ENCODE measurements at regions not wholly inside any gene's neighbourhood (a gene's known extent, or its start where the extent isn't known, plus 50 kb on each side); places are given as distances from the start of the nearest gene placed in this dataset.

DNA sequence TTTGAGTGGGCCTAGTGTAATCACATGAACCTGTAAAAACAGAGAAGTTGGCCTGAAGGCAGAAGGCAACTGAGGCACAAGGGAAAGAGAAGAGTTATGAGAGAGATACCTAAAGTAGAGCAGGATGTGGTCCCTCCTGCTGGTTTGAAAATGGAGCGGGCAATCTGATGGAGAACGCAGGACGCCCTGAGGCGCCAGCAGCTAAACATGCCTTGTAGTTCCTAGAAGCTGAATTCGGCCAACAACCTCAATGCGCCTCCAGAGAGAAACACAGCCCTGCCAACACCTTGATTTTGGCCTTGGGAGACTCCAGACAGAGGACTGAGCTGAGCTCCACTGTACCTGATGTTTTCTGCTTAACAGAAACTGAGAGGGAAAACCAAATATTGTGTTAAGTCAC lies 469.9 kb downstream of the SOCS6 start:
- no peak for TF ChIP-seq TBL1XR1 (IDR thresholded peaks at IDR 0.05; ENCODE audit: borderline replicate concordance, low read length, partially characterized antibody)
- no peak for TF ChIP-seq ZFP41 (CRISPR knock-in tag; IDR thresholded peaks at IDR 0.05; ENCODE audit: borderline replicate concordance)
- TF ChIP-seq RNF2 (conservative IDR thresholded peaks at IDR 0.05; ENCODE audit: low read depth): no peak
- no peak for TF ChIP-seq MAFK (conservative IDR thresholded peaks at IDR 0.05 in 1 of 2, IDR thresholded peaks at IDR 0.05 in 1 of 2; ENCODE audit: low read length in 2 of 2)
- no peak for TF ChIP-seq ATF1 (CRISPR knock-in tag; IDR thresholded peaks at IDR 0.05)
- no peak for TF ChIP-seq JUND (CRISPR knock-in tag; IDR thresholded peaks at IDR 0.05)
- TF ChIP-seq ZNF274 (CRISPR knock-in tag; IDR thresholded peaks at IDR 0.05): no peak
- TF ChIP-seq, protein P1, sequence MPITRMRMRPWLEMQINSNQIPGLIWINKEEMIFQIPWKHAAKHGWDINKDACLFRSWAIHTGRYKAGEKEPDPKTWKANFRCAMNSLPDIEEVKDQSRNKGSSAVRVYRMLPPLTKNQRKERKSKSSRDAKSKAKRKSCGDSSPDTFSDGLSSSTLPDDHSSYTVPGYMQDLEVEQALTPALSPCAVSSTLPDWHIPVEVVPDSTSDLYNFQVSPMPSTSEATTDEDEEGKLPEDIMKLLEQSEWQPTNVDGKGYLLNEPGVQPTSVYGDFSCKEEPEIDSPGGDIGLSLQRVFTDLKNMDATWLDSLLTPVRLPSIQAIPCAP (CRISPR knock-in tag; IDR thresholded peaks at IDR 0.05; ENCODE audit: low read depth): no peak

All from HepG2 (cell line).